ENCODE measurements at regions not wholly inside any gene's neighbourhood (a gene's known extent, or its start where the extent isn't known, plus 50 kb on each side); places are given as distances from the start of the nearest gene placed in this dataset.

GRCh38 chr1:14452551-14452950 lies 145.9 kb upstream of the KAZN start:
- intact Hi-C loops (cut with DNase I; ENCODE audit: low total_unique reads): no loop called here
- H3K27me3 ChIP-seq: no peaks in the 10 kb centered on the region
- 92 to 97% methylated on average over 2 to 4 of the region's 4 CpGs for WGBS, 2 donors (ENCODE audit: low coverage in 1 of 2)
- DNase-seq: no peak
- no peaks in the 10 kb centered on the region for H3K4me1 ChIP-seq
- TF ChIP-seq POLR2A (IDR thresholded peaks at IDR 0.05) (no peak), CTCF (IDR thresholded peaks at IDR 0.05) (no peak), POLR2AphosphoS5 (IDR thresholded peaks at IDR 0.05) (no peak), EP300 (IDR thresholded peaks at IDR 0.05; ENCODE audit: low read depth) (no peak)
- no peaks in the 10 kb centered on the region for H3K9me3 ChIP-seq
- no peak overlapping the region for H3K27ac ChIP-seq
- H3K36me3 ChIP-seq: no peaks in the 10 kb centered on the region
- in situ Hi-C loops (cut with MboI; ENCODE audit: low pct_ligation_motif_present in 1 of 4, low pct_unique_long_range_greater_than_20kb in 1 of 4, low sequenced_read_pairs in 3 of 4): no loop called here
- H3K4me3 ChIP-seq: no peak overlapping the region

GRCh38 chr1:14460173-14460572 lies 138.3 kb upstream of the KAZN start:
- DNase-seq: no peak
- Histone ChIP-seq H3K4me1 (no peaks in the 10 kb centered on the region), H3K27ac (no peak overlapping the region), H3K36me3 (no peaks in the 10 kb centered on the region), H3K27me3 (no peaks in the 10 kb centered on the region), H3K4me3 (no peak overlapping the region), H3K9me3 (no peaks in the 10 kb centered on the region)
- 60% methylated on average over 3 of the region's 3 CpGs; no CpG with 5 or more reads in 1 of the 2 donors for WGBS, 2 donors (ENCODE audit: low coverage in 1 of 2)
- TF ChIP-seq POLR2A (IDR thresholded peaks at IDR 0.05): no peak
- TF ChIP-seq POLR2AphosphoS5 (IDR thresholded peaks at IDR 0.05): no peak
- no peak for TF ChIP-seq EP300 (IDR thresholded peaks at IDR 0.05; ENCODE audit: low read depth)
- no peak for TF ChIP-seq CTCF (IDR thresholded peaks at IDR 0.05)
- in situ Hi-C loops (cut with MboI; ENCODE audit: low pct_ligation_motif_present in 1 of 4, low pct_unique_long_range_greater_than_20kb in 1 of 4, low sequenced_read_pairs in 3 of 4): no loop called here
- intact Hi-C loops (cut with DNase I; ENCODE audit: low total_unique reads): no loop called here

- Histone ChIP-seq H3K9me3 (no peaks in the 10 kb centered on the region), H3K27me3 (no peaks in the 10 kb centered on the region), H3K4me3 (no peak overlapping the region), H3K36me3 (no peaks in the 10 kb centered on the region), H3K27ac (no peak overlapping the region), H3K4me1 (no peaks in the 10 kb centered on the region)
- in situ Hi-C loops (cut with MboI; ENCODE audit: low pct_ligation_motif_present in 1 of 4, low pct_unique_long_range_greater_than_20kb in 1 of 4, low sequenced_read_pairs in 3 of 4) (no loop called here), intact Hi-C loops (cut with DNase I; ENCODE audit: low total_unique reads) (no loop called here)
- WGBS, 2 donors (ENCODE audit: low coverage in 1 of 2): 83 to 86% methylated on average over 2 to 4 of the region's 4 CpGs
- no peak for DNase-seq
- TF ChIP-seq CTCF (IDR thresholded peaks at IDR 0.05) (no peak), POLR2AphosphoS5 (IDR thresholded peaks at IDR 0.05) (no peak), POLR2A (IDR thresholded peaks at IDR 0.05) (no peak), EP300 (IDR thresholded peaks at IDR 0.05; ENCODE audit: low read depth) (no peak)
Measured at GRCh38 chr1:14462851-14463250, 135.6 kb upstream of the KAZN start.

GRCh38 chr1:14466006-14466405 lies 132.5 kb upstream of the KAZN start:
- no peaks in the 10 kb centered on the region for H3K36me3 ChIP-seq
- no peaks in the 10 kb centered on the region for H3K27me3 ChIP-seq
- no peak for DNase-seq
- no peak overlapping the region for H3K27ac ChIP-seq
- 70 to 75% methylated on average over 2 to 4 of the region's 4 CpGs for whole genome bisulfite sequencing, 2 donors (ENCODE audit: low coverage in 1 of 2)
- H3K9me3 ChIP-seq: no peaks in the 10 kb centered on the region
- intact Hi-C loops (cut with DNase I; ENCODE audit: low total_unique reads): no loop called here
- no peak overlapping the region for H3K4me3 ChIP-seq
- TF ChIP-seq EP300 (IDR thresholded peaks at IDR 0.05; ENCODE audit: low read depth): no peak
- no peak for TF ChIP-seq CTCF (IDR thresholded peaks at IDR 0.05)
- no peak for TF ChIP-seq POLR2AphosphoS5 (IDR thresholded peaks at IDR 0.05)
- no peak for TF ChIP-seq POLR2A (IDR thresholded peaks at IDR 0.05)
- in situ Hi-C loops (cut with MboI; ENCODE audit: low pct_ligation_motif_present in 1 of 4, low pct_unique_long_range_greater_than_20kb in 1 of 4, low sequenced_read_pairs in 3 of 4): no loop called here
- no peaks in the 10 kb centered on the region for H3K4me1 ChIP-seq
